Body of pancreas (tissue), 4 donors: ENCODE measurements at regions not wholly inside any gene's neighbourhood (a gene's known extent, or its start where the extent isn't known, plus 50 kb on each side); places are given as distances from the start of the nearest gene placed in this dataset.
"Not testable (repeated sequence)": the region's sequence is repeated elsewhere in the genome, so short reads cannot be mapped to it uniquely, and the experiment has no call there.

Source experiments
- ATAC-seq: fragments of 150-250 bp; one replicate; pipeline ENCODE4 v1.9.1; 2016
- DNase-seq, 4 donors: peaks; one replicate each; pipeline ENCODE4 v3.0.0-alpha.2; 2019
- H3K27ac ChIP-seq, 4 donors: fragments of 200-600 bp; sonication (generic); 1 replicate in 3 of 4; 2 replicates in 1 of 4; pipeline versions ENCODE4 v1.5.1 to v1.6.1; 2016 to 2019; ENCODE audit warnings: mild to moderate bottlenecking in 1 of 4, mixed read lengths in 1 of 4, moderate library complexity in 1 of 4
- H3K27me3 ChIP-seq, 2 donors: fragments of 200-600 bp; sonication (generic); one replicate each; pipeline ENCODE4 v1.6.0; 2016; ENCODE audit warnings: mild to moderate bottlenecking in 1 of 2
- H3K36me3 ChIP-seq, 2 donors: fragments of 200-600 bp; sonication (generic); replicated peaks in 1 of 2; 2 replicates each; pipeline ENCODE4 v1.5.1; 2016; ENCODE audit warnings: low read depth in 2 of 2; ENCODE audit not compliant: insufficient read depth in 1 of 2
- H3K4me1 ChIP-seq: fragments of 200-600 bp; sonication (generic); one replicate; pipeline ENCODE4 v1.6.0; 2016
- H3K4me3 ChIP-seq, 2 donors: fragments of 200-600 bp; sonication (generic); 1 replicate in 1 of 2; 2 replicates in 1 of 2; pipeline ENCODE4 v1.5.1; 2016 to 2019
- H3K9me3 ChIP-seq, 3 donors: fragments of 200-600 bp; sonication (generic); 1 replicate in 2 of 3; 2 replicates in 1 of 3; pipeline ENCODE4 v1.5.1; 2016
- CTCF ChIP-seq, 7 experiments: fragments of 450-650 bp in 4 of 7; fragments of 200-600 bp in 3 of 7; sonication (generic) in 3 of 7; IDR thresholded peaks; one replicate each; pipeline ENCODE4 v1.5.1; 2016 to 2019; ENCODE audit warnings: antibody characterized with exemption in 7 of 7
- POLR2A ChIP-seq, 3 donors: fragments of 450-650 bp; IDR thresholded peaks; one replicate each; pipeline ENCODE4 v1.6.1; 2016; ENCODE audit warnings: antibody characterized with exemption in 3 of 3, mild to moderate bottlenecking in 2 of 3
- WGBS, 2 donors: methylation state at CpG; one replicate each; pipeline ENCODE4 v1.1.5; 2017; 5-methylcytosine and 5-hydroxymethylcytosine counted together
- intact Hi-C: fragments of 100-400 bp; cut with DNase I; formaldehyde crosslinking; loops from one replicate; pipeline ENCODE4 v1.15.1; 2023

GRCh38 chr12:86719381-86719780 lies 463.2 kb upstream of the MGAT4C start:
- Histone ChIP-seq H3K27ac (no peak overlapping the region), H3K27me3 (no peaks in the 10 kb centered on the region), H3K4me1 (no peaks in the 10 kb centered on the region), H3K9me3 (no peaks in the 10 kb centered on the region), H3K4me3 (no peak overlapping the region), H3K36me3 (no peaks in the 10 kb centered on the region)
- ATAC-seq (no peak), DNase-seq (no peak)
- 63 to 91% methylated on average over 1 of the region's 1 CpG for WGBS, 2 donors
- no peak for TF ChIP-seq POLR2A (IDR thresholded peaks at IDR 0.05)
- TF ChIP-seq CTCF (IDR thresholded peaks at IDR 0.05) = no peak
- intact Hi-C loops = no loop called here

GRCh38 chr12:86713121-86713520 lies 456.9 kb upstream of the MGAT4C start:
- intact Hi-C loops = no loop called here
- TF ChIP-seq CTCF (IDR thresholded peaks at IDR 0.05) = no peak
- no peak for TF ChIP-seq POLR2A (IDR thresholded peaks at IDR 0.05)
- Histone ChIP-seq H3K4me1 (no peaks in the 10 kb centered on the region), H3K36me3 (no peaks in the 10 kb centered on the region), H3K4me3 (no peak overlapping the region), H3K27ac (no peak overlapping the region), H3K27me3 (no peaks in the 10 kb centered on the region), H3K9me3 (peaks cover 0 to 7% (median 0%) of the 10 kb centered on the region in 3 donors)
- DNase-seq (no peak), ATAC-seq (no peak)

GRCh38 chr12:86712425-86712843 lies 456.2 kb upstream of the MGAT4C start:
- intact Hi-C loops = no loop called here

GRCh38 chr12:86711731-86712130 lies 455.5 kb upstream of the MGAT4C start:
- H3K27me3 ChIP-seq = no peaks in the 10 kb centered on the region
- no peak for DNase-seq
- no peak overlapping the region for H3K27ac ChIP-seq
- no peaks in the 10 kb centered on the region for H3K4me1 ChIP-seq
- no peak overlapping the region for H3K4me3 ChIP-seq
- peaks cover 0 to 7% (median 0%) of the 10 kb centered on the region in 3 donors for H3K9me3 ChIP-seq
- TF ChIP-seq CTCF (IDR thresholded peaks at IDR 0.05) = no peak
- TF ChIP-seq POLR2A (IDR thresholded peaks at IDR 0.05) = no peak
- intact Hi-C loops = no loop called here
- 43 to 49% methylated on average over 1 of the region's 1 CpG for WGBS, 2 donors
- ATAC-seq = no peak
- no peaks in the 10 kb centered on the region for H3K36me3 ChIP-seq

More at GRCh38 chr12:86712425-86712843, 456.2 kb upstream of the MGAT4C start:
- Histone ChIP-seq H3K9me3 (peaks cover 0 to 7% (median 0%) of the 10 kb centered on the region in 3 donors), H3K4me3 (no peak overlapping the region), H3K27ac (no peak overlapping the region), H3K4me1 (no peaks in the 10 kb centered on the region), H3K27me3 (no peaks in the 10 kb centered on the region), H3K36me3 (no peaks in the 10 kb centered on the region)
- no peak for DNase-seq
- ATAC-seq = peak; percentile 38
- whole genome bisulfite sequencing, 2 donors = 37 to 48% methylated on average over 4 of the region's 4 CpGs
- TF ChIP-seq CTCF (IDR thresholded peaks at IDR 0.05) (no peak), POLR2A (IDR thresholded peaks at IDR 0.05) (no peak)

GRCh38 chr12:86710109-86710508 lies 453.9 kb upstream of the MGAT4C start:
- Histone ChIP-seq H3K9me3 (peaks cover 0 to 7% (median 0%) of the 10 kb centered on the region in 3 donors), H3K4me3 (no peak overlapping the region), H3K36me3 (no peaks in the 10 kb centered on the region), H3K27me3 (no peaks in the 10 kb centered on the region), H3K4me1 (no peaks in the 10 kb centered on the region), H3K27ac (no peak overlapping the region)
- no peak for TF ChIP-seq CTCF (IDR thresholded peaks at IDR 0.05)
- TF ChIP-seq POLR2A (IDR thresholded peaks at IDR 0.05) = no peak
- ATAC-seq (no peak), DNase-seq (no peak)
- intact Hi-C loops = no loop called here

- H3K27me3 ChIP-seq, H3K4me3 ChIP-seq, DNase-seq, H3K27ac ChIP-seq, H3K9me3 ChIP-seq, ATAC-seq, H3K36me3 ChIP-seq, H3K4me1 ChIP-seq, intact Hi-C loops: not testable (repeated sequence)
- WGBS, 2 donors = 40 to 42% methylated on average over 3 of the region's 3 CpGs
Observed at GRCh38 chr12:86709017-86709416, 452.8 kb upstream of the MGAT4C start.
